ENCODE measurements at regions not wholly inside any gene's neighbourhood (a gene's known extent, or its start where the extent isn't known, plus 50 kb on each side); places are given as distances from the start of the nearest gene placed in this dataset.

- TF ChIP-seq CTCF (IDR thresholded peaks at IDR 0.05 in 4 of 5, conservative IDR thresholded peaks at IDR 0.05 in 1 of 5), result no peak
- no peak for TF ChIP-seq POLR2A (IDR thresholded peaks at IDR 0.05)
Observed at GRCh38 chr4:35653451-35653850, 590.9 kb downstream of the ARAP2 start.
